Keratinocyte (primary cell): ENCODE measurements at regions not wholly inside any gene's neighbourhood (a gene's known extent, or its start where the extent isn't known, plus 50 kb on each side); places are given as distances from the start of the nearest gene placed in this dataset.

ENCODE experiments used
- DNase-seq: peaks from one replicate; pipeline ENCODE4 v3.0.0-alpha.2; 2011; ENCODE audit warnings: low read depth, missing footprints, low spot score
- FAIRE-seq: peaks from 2 replicates; lab custom pipeline; 2011; peaks lifted over from hg19 to GRCh38; lab: Jason Lieb, UNC
- H2AFZ ChIP-seq: 2 replicates; pipeline ENCODE4 v1.6.0; 2012; ENCODE audit warnings: low read length, control low read depth, inconsistent platforms; ENCODE audit not compliant: control insufficient read depth
- H3K27ac ChIP-seq: 2 replicates; pipeline ENCODE4 v1.5.1; 2011; ENCODE audit warnings: low read length; ENCODE audit not compliant: control insufficient read depth, insufficient read depth
- H3K27me3 ChIP-seq: 3 replicates; pipeline ENCODE4 v1.6.0; 2011; ENCODE audit warnings: low read length; ENCODE audit not compliant: control insufficient read depth, insufficient read depth; ENCODE audit errors: extremely low read depth
- H3K36me3 ChIP-seq, 2 experiments: 2 replicates in 1 of 2; 3 replicates in 1 of 2; pipeline ENCODE4 v1.5.1; 2011; ENCODE audit warnings: low read length in 2 of 2, mild to moderate bottlenecking in 1 of 2; ENCODE audit not compliant: control insufficient read depth in 2 of 2, insufficient read depth in 2 of 2; ENCODE audit errors: extremely low read depth in 1 of 2
- H3K4me1 ChIP-seq: 3 replicates; pipeline ENCODE4 v1.5.1; 2011; ENCODE audit warnings: low read length; ENCODE audit not compliant: control insufficient read depth, insufficient read depth; ENCODE audit errors: extremely low read depth
- H3K4me2 ChIP-seq: 3 replicates; pipeline ENCODE4 v1.6.0; 2011; ENCODE audit warnings: low read depth, low read length; ENCODE audit not compliant: control insufficient read depth, insufficient read depth; ENCODE audit errors: extremely low read depth
- H3K4me3 ChIP-seq, 3 experiments: fragments of 200-600 bp in 1 of 3; sonication (generic) in 1 of 3; 2 replicates in 2 of 3; 3 replicates in 1 of 3; pipeline ENCODE4 v1.5.1; 2011 to 2016; ENCODE audit warnings: low read length in 3 of 3, mild to moderate bottlenecking in 3 of 3, control low read depth in 2 of 3, inconsistent platforms in 1 of 3, low read depth in 1 of 3, mixed read lengths in 1 of 3, mixed run types in 1 of 3, moderate library complexity in 1 of 3; ENCODE audit not compliant: control insufficient read depth in 2 of 3, insufficient read depth in 2 of 3; ENCODE audit errors: extremely low read depth in 1 of 3
- H3K79me2 ChIP-seq: 2 replicates; pipeline ENCODE4 v1.6.0; 2012; ENCODE audit warnings: low read length; ENCODE audit not compliant: control insufficient read depth, insufficient read depth
- H3K9ac ChIP-seq: 3 replicates; pipeline ENCODE4 v1.6.0; 2011; ENCODE audit warnings: low read length; ENCODE audit not compliant: control insufficient read depth, insufficient read depth; ENCODE audit errors: extremely low read depth
- H3K9me1 ChIP-seq: 3 replicates; pipeline ENCODE4 v1.6.0; 2011; ENCODE audit warnings: low read length; ENCODE audit not compliant: control insufficient read depth, insufficient read depth; ENCODE audit errors: extremely low read depth
- H3K9me3 ChIP-seq: 2 replicates; pipeline ENCODE4 v1.5.1; 2012; ENCODE audit warnings: low read depth, low read length; ENCODE audit not compliant: control insufficient read depth
- H4K20me1 ChIP-seq: 3 replicates; pipeline ENCODE4 v1.6.0; 2011; ENCODE audit warnings: low read length; ENCODE audit not compliant: control insufficient read depth, insufficient read depth; ENCODE audit errors: extremely low read depth
- CTCF ChIP-seq, 3 experiments: IDR thresholded peaks in 1 of 3; conservative IDR thresholded peaks in 1 of 3; optimal IDR thresholded peaks in 1 of 3; 2 replicates in 2 of 3; 3 replicates in 1 of 3; pipeline versions ENCODE3 to v1.5.1; 2011; ENCODE audit warnings: low read length in 3 of 3, mild to moderate bottlenecking in 3 of 3, moderate library complexity in 2 of 3, control low read depth in 1 of 3, inconsistent platforms in 1 of 3; ENCODE audit not compliant: insufficient read depth in 2 of 3; ENCODE audit errors: extremely low read depth in 1 of 3
- EZH2 ChIP-seq: IDR thresholded peaks from one replicate; pipeline ENCODE4 v1.6.1; 2012; ENCODE audit warnings: inconsistent platforms, mild to moderate bottlenecking, low read length, moderate library complexity
- dilution Hi-C: fragments of 300-500 bp; cut with MboI; formaldehyde crosslinking; loops from one replicate; pipeline ENCODE4 v1.7.0; 2020; ENCODE audit warnings: low sequenced_read_pairs; ENCODE audit not compliant: extremely low pct_ligation_motif_present

GRCh38 chr4:65063601-65064000 lies 606.7 kb downstream of the EPHA5 start:
- H2AFZ ChIP-seq = no peak overlapping the region
- no peaks in the 10 kb centered on the region for H3K36me3 ChIP-seq
- H3K9me1 ChIP-seq = no peaks in the 10 kb centered on the region
- H3K4me3 ChIP-seq = no peak overlapping the region
- no peak overlapping the region for H3K9ac ChIP-seq
- TF ChIP-seq EZH2 (no peak), CTCF (optimal IDR thresholded peaks at IDR 0.05 in 1 of 3, IDR thresholded peaks at IDR 0.05 in 1 of 3, conservative IDR thresholded peaks at IDR 0.05 in 1 of 3; ENCODE audit: extremely low read depth in 1 of 3, insufficient read depth in 2 of 3, low read length in 3 of 3) (no peak)
- dilution Hi-C loops = no loop called here
- H3K27ac ChIP-seq = no peak overlapping the region
- no peak overlapping the region for H3K4me2 ChIP-seq
- FAIRE-seq (no peak), DNase-seq (no peak)
- no peaks in the 10 kb centered on the region for H3K9me3 ChIP-seq
- no peaks in the 10 kb centered on the region for H3K27me3 ChIP-seq
- no peaks in the 10 kb centered on the region for H3K79me2 ChIP-seq
- H4K20me1 ChIP-seq = no peaks in the 10 kb centered on the region
- no peaks in the 10 kb centered on the region for H3K4me1 ChIP-seq

- H3K9me3 ChIP-seq = no peaks in the 10 kb centered on the region
- no peak overlapping the region for H3K9ac ChIP-seq
- H3K27ac ChIP-seq = no peak overlapping the region
- DNase-seq = no peak
- H3K4me3 ChIP-seq = no peak overlapping the region
- H4K20me1 ChIP-seq = no peaks in the 10 kb centered on the region
- H2AFZ ChIP-seq = no peak overlapping the region
- H3K4me2 ChIP-seq = no peak overlapping the region
- no peaks in the 10 kb centered on the region for H3K27me3 ChIP-seq
- no peaks in the 10 kb centered on the region for H3K36me3 ChIP-seq
- no peaks in the 10 kb centered on the region for H3K9me1 ChIP-seq
- H3K4me1 ChIP-seq = no peaks in the 10 kb centered on the region
- dilution Hi-C loops = no loop called here
- TF ChIP-seq CTCF (optimal IDR thresholded peaks at IDR 0.05 in 1 of 3, IDR thresholded peaks at IDR 0.05 in 1 of 3, conservative IDR thresholded peaks at IDR 0.05 in 1 of 3; ENCODE audit: extremely low read depth in 1 of 3, insufficient read depth in 2 of 3, low read length in 3 of 3) = no peak
- TF ChIP-seq EZH2 = no peak
- no peak for FAIRE-seq
- H3K79me2 ChIP-seq = no peaks in the 10 kb centered on the region
Observed at GRCh38 chr4:65050786-65051185, 619.5 kb downstream of the EPHA5 start.
